Hypothalamus (tissue), 51 donors: ENCODE measurements at regions not wholly inside any gene's neighbourhood (a gene's known extent, or its start where the extent isn't known, plus 50 kb on each side); places are given as distances from the start of the nearest gene placed in this dataset.

ENCODE experiments used
- DNase-seq, 51 donors: peaks; one replicate each; lab custom pipeline; 2025; lab: John Stamatoyannopoulos, UW

DNA sequence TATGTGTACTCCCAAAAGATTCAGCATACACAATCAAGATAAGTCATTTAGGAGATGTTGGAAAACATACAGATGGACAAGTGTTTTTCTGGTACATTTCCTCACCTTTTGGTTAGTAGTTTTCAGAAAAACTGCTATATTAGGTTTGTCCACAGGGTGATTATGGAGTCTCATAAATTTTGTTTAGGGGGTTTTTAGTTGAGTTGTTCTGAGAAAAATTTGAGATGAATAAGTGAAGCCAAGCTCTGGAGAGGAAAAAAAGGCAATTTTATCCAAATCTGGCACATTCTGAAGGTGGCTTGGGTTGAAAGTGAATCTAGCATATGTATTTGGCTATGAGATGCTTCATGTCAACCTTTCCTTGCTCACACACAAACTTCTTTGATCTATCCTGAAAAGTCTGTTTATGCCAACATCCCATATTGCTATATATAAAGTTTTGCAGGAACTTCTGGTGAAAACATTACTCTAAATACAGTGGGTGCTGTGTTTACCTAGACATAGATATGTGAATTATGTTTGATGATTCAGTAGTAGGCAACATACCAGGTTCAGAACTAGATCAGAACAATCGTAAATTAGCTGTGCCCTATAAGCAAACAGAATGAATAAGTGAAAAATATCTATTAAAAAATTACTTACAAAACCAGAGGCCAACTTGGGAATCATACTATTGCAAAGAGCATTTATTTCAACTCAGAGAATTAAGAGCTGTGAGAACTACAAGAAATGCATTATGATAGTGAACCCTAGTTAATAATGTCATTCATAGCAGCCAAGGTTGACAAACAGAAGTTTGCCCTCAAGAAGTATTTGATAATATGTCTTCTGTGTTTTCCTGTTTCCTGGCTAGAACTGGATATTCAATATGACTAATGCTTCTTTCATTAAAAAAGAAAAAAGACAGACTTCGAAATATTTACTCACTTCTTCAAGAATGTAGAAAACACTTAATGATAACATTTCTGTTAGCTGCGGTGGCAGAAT, 552.0 kb downstream of the IRS1 start:
- DNase-seq, result no peak

DNA sequence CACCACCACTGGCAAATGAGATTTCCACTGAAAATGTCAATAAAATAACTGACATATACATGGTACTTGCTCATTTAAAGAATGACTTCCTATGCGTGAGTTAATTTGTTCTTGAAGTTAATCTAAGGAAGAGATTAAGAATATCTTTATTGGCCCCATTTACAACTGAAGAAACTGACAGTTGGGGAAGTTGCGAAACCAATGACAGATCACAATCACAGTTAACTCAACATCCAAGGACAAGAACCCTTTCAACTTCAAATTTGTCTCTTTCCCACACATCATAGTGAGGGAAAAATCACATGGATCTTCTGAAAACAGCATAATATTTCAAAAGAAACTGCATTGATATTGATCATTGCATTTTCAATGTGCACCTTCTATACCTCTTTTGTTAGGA, 565.4 kb downstream of the IRS1 start:
- DNase-seq, result no peak

DNA sequence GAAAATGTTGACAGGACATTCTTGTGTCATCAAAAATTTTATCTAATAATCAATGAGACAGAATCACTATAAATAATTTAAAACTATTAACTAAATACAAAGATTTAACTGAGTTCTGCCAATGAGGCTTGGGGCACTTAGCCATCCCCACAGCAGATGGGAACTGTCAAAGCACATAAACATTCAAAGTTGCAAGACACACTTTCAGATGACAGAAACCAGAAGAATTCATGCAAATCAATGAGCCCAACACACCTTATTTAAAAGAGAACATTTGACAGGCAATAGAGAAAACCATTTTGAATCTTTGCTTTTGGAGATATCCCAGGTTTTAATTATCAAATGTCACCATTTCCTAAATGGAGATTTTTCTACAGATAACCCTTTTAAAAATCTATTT, 566.2 kb downstream of the IRS1 start:
- no peak for DNase-seq

DNA sequence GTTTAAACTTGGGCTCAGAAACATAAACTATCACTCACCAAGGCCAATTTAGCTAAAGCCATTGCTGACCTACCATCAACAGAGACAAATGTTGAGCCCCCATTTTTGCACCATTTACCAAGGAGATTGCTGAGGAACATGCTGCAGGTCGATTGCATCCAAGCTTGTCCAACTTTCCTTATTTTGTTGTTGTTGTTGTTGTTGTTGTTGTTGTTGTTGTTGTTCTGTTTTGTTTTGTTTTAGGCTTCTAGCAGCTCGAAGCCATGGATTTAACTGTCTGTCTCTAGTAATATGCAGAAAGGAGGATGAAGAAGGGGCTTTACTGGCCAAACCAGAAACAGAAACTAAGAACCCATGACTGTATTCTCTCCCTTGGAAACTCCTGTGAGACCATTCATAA, 571.5 kb downstream of the IRS1 start:
- DNase-seq, result no peak

DNA sequence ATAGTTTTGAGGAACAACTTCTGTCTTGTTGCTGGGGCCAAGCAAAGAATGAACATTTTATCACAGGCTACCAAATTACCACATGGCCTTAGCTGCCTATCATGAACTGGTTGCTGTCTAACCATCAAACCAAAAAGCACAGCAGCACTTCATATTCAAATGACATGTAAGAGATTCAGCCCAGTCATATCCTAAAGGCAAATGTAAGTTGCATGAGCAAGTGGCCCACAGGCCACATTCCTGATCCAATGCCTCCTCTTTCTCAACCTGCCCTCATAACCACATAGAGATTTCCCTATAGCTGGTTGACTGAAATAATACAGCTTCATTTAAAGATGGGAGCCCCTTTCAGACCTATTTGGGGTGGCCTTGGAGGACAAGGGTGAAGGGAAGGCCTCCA, 572.3 kb downstream of the IRS1 start:
- DNase-seq, result no peak

DNA sequence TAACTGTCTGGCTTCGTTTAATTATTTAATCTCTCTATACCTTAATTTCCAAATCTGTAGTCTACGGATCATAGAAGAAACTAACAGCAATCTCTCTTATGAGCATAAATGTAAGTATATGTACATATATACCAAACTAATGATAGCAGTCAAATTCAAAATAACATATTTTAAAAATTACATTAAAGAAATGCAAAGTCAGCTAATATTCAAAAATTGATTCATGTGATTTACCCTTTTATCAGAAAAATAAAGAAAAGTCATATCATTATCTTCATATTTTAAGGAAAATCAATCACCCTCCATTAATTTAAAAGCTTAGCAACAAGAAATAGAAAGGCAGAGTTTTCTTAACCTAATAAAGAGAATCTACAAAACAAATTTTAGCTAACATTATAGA, 575.9 kb downstream of the IRS1 start:
- DNase-seq, result no peak

DNA sequence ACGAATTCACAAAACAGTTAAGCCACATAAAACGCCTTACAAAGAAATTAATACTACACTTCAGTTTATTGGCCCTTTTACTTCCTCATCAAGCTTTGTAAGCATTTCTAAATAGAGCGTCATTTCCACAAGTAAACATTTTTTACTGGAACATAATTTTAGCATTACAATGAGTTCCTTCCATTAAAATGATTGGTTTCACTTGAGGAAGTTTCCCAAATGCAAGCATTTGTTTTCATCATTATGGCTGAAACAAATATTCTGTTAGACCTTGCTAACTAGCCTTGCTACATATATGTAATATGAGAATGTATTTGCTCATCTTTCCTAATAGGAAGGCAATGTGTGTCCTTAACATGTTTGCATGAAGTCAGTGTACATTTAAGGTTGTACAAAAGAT, 579.1 kb downstream of the IRS1 start:
- no peak for DNase-seq

DNA sequence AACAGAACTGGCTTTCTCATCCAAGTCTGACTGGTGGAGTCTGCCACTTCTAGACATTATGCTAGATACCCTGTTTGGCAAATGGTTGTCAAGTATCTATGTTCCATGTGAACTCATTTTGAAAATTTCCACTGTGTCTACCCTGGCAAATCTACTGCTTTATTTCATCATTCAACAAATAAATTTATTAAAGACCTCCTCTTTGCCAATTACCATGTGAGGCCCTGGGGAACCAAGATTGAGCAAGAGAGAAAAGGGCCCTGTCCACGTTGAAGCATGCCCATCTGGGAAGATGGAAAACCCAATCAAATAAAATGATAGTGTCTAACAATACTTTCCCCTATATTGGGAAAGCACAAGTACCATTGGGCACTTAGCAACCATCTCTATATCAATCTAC, 582.4 kb downstream of the IRS1 start:
- DNase-seq, result no peak

DNA sequence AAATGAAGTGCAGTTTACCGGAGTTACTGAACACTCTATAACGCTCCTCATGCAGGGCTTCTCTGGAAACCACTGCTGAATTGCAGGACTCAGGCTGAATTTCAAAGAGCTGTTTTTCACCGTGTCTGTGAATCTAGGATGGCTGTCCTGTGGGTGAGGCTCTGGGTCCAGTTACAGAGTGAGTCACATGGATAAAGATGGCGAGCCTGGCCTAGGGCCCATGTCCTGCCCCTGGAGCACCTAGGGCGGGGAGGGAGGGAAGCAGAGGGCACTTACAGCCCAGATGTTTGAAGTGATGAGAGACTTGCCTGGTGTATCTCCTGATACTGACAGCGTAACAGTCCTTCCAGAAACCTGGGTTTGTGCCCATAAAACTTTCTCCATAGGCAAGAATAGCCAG, 583.0 kb downstream of the IRS1 start:
- peak in 1 of 51 donors; percentile 1 for DNase-seq

DNA sequence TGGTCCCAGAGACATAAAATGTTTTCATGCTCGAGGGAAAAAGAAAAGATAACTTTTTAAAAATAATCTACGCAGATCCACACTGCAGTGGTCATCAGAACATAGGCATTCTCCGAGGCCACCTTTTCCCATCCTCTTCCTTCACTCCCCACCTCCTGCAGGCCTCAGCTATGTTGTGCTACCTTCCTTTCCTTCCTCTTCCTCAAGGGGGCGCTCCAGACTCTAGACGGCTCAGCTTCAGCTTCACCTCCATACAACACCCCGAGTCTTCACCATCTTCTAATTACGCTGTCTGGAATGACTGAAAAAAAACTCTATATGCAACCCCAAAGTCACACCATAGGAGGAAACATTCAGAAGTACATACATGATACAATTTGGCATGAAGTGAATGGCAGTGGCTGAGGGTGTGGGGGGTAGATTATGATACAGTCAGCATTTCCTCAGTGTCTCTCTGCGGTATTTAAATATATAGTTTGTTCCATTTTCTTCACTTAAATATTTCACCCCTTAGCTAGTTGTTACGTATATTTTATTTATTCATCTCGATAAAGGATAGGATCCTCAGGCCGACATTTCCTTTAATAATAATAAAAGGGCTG, 583.6 kb downstream of the IRS1 start:
- peak in 35 of 51 donors; percentile 1 to 49 (median 16) for DNase-seq

DNA sequence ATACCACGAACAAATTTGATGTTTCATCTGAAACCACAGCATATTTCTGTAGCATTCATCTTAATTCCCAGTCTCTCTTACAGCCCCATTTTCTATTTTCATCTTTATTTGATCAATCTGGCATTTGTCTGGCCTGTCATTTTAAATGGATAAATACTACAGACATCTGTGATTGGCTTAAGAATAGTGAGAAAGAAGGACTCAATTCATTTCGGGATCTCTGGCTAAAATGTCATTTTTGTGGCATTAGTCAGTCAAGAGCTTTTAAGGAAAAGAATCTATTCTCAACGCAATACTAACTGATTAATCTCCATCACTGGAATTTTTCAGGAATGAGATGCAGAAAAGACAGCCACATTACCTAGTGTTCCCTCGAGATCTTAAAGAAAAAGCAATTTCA, 585.9 kb downstream of the IRS1 start:
- DNase-seq, result no peak

DNA sequence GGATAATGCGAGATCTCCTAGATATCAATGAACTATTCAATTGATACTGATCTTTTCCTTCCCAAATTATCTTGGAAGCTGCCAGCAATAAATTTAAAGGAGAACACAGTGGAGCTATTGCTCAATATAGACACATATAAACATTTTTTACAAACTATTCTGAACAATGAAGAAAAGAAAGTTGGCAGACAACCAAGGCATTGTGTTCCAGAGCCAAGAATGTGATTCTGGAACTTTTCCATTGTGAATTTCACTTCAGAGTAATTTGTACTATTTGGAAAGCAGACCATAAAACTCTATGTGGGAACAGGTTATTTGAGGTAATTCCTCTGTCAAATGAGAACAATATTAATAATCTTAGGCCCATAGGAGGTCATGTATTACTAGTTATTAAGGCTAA, 588.2 kb downstream of the IRS1 start:
- DNase-seq, result no peak

DNA sequence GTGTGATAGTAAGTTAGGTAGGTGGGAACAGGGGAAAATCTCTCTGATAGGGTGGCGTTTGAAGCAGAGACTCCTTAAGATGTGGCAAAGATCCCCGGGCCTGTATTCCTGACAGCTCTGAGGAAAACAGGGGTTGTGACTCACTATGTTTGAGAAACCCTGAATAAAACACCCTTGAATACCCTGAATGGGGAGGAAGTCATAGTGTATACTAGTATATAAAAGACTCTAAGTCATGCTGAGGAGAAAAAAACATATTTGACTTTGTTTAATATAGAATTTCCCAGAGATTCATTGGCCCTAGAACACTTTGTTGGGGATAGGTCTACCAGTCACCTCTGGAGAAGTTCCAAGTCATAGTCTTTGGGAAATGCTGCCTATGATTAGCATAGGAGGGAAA, 590.9 kb downstream of the IRS1 start:
- DNase-seq, result no peak

DNA sequence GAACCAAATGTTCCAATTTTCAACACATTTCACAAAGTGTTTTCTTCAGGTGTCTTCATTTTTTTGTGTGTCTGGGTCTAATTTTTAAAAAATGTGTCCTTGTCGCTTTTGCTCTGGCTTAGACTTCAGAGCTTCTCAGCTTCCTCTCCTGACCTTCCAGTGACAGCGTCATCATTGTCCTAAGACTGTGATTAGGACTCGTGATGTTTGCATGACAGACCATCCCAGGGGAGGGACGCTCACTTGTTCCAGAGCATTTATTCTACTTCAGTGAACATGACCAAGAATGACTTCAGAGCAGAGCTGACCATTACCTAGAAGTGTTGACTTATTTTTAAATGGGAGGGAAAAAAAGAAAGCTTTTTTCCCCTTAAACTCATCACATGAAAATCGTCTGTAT, 591.9 kb downstream of the IRS1 start:
- no peak for DNase-seq

DNA sequence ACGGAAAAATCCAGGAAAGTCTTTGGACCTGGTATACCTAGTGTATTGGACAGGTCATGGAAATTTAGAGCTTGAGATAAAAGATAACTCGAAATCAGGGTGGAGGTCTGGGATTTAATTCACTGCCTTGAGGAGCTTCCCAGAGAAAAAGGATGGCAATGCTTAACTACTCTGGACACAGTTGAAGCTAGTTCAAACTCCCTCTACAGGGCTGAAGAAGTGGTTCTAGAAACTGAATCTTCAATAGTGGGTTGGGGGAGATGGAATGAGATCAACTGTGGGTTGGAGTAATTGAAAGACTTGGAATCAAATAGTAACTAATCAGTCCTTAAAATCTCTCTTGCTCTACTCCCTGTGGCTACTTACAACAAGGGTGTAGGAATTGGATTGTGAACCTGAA, 600.1 kb downstream of the IRS1 start:
- no peak for DNase-seq

DNA sequence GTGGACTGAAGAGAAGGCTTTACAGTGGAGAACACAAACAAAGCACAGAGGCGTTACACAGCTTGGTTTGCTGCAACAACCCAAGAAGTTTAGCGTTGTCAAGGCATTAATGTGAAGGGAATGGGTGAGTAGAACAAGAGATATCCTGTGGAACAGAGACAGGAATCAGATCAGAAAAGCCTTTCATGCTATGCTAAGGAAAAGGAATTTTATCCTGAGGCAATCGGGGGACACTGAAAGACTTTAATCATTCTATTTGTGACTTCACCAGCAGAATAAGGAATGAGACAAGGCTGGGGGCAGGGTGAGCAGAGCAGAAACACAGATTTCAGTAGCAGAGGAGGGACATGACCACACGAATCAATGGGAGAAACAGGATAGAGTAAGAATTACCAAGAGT, 600.7 kb downstream of the IRS1 start:
- no peak for DNase-seq

DNA sequence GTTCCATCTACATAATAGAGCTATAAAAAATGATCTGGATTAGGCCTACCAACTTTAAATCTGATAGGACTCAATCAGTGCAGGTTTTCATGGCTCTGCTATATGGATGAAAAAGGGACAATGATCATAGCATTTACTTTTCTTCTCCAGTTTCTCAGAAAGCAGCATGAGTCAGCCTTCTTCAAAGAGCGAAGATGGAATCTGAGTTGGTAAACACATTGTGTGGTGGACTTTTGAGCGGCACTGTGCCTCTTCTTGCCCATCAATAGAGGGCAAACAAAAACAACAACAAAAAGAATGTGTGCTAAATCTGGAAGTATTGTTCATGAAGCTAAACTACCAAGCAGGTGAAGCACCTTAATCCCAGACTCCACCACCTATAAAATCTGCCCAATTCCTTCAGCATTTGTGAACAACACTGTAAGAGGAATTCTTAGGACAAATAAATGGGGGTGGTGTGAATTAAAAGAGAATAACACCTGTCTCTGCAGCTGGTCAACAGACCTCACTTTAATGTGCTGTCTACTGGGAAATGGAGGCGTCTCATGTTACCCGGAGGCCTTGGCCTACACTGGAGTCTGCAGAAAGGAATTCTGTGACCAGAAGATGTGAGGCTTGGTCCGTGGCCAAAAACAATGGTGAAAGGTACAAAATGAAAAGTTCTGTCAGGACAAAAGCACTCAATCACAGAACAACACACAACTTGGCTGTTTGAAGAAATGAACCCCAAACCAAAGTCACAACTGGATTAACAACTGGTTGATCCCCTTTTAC, 609.0 kb downstream of the IRS1 start:
- no peak for DNase-seq

DNA sequence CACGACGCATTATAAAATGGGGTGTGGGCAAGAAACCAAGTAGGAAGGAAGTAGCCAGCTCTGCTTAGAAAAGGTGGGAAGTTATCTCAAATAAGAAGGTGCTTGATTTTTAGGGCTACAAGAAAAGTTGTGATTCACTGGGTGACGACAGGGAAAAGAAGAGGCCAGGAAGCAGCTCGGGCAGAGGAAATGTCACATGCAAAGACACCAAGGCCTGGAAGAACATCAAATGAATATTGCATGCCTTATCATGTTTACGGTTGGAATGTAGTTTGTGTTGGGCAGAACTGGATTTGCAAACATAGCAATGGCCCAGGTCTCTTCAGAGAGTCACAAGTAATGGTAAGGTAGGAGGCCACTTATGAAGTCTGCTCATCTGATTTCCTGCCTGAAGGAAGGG, 610.6 kb downstream of the IRS1 start:
- no peak for DNase-seq

DNA sequence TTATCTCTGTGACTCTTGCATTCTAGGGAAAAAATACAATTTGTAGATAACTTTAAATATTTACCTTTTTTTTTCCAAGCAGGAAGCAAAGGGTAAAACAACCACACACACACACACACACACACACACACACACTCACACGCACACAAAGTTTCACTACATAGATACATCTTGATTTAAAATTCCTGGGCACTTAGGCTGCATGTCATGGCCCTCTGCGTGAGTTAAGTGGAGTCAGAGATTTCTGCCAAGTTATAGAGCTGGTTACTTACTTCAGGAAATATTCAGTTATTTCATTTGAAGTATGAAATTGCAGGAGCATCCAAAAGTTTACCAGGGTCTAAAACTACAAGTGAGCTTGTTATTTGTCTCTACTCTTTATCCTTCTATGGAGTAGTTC, 612.0 kb downstream of the IRS1 start:
- no peak for DNase-seq

DNA sequence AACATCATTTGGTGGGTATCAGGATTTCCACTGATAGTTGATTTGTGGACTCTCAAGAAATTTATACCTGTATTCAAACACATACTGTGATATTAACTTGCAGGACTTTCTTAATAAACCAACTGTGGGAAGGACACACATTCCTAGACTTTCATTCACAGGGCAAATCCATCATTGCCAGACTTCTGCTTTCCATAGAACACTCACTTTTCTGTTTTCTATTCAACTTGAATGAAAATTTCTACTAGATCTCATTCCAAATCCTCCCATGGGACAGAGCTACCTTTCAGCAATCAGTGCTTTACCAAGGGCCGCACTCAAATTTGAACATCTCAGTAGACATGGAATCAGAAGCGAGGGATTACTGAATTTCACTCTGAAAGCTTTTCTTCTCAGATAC, 612.5 kb downstream of the IRS1 start:
- DNase-seq, result no peak

DNA sequence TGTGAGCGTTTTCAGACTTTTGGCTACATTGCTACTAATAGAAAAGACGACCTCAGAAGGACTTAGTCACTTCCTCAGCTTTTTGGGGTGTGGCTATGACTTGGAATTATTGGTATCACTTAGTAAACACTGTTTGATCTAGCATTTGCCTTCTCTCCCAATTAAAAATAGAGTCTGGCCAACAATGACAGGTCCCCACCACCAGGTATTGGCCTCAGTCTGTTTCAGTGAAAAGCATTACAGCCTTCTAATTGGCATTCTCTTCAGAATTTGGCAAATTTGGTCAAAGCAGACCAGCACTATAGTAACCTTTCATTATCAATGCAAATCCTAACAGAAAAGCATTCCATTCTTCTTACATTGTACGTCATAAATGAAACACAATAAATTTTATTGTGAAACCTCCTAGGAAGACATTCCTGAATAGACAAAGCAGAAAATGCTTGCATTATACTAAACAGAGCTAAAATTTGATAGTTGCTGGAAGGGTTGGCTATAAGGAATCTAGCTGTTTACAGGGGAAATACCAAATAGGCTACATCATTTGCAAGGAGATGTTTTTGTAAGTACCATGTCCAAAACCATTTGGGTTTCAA, 613.9 kb downstream of the IRS1 start:
- DNase-seq, result no peak
